Activated T-helper 1 cell treated with anti-CD3 and anti-CD28 coated beads, Interleukin-12 subunit alpha, Interleukin-12 subunit beta, Interleukin-2, Interleukin-4 antibody, amounts not matched to agents 30 ng/mL and 10 ng/mL and 1 ng/mL, durations not matched to agents 14 hours and 24 hours and 36 hours (primary cell): ENCODE measurements at regions not wholly inside any gene's neighbourhood (a gene's known extent, or its start where the extent isn't known, plus 50 kb on each side); places are given as distances from the start of the nearest gene placed in this dataset.
"Not testable (repeated sequence)": the region's sequence is repeated elsewhere in the genome, so short reads cannot be mapped to it uniquely, and the experiment has no call there.

Experiments used
- DNase-seq: peaks from one replicate; pipeline ENCODE4 v3.0.0; 2021; ENCODE audit warnings: low spot score
- H3K27ac Mint-ChIP-seq: one replicate; pipeline ENCODE4 v1.8.0; 2021; ENCODE audit warnings: mild to moderate bottlenecking, mixed read lengths
- H3K27me3 Mint-ChIP-seq: one replicate; pipeline ENCODE4 v1.8.0; 2022; ENCODE audit warnings: mild to moderate bottlenecking, moderate library complexity, mixed read lengths; ENCODE audit not compliant: insufficient read depth
- H3K36me3 Mint-ChIP-seq: one replicate; pipeline ENCODE4 v1.8.0; 2021; ENCODE audit warnings: low read depth, mixed read lengths
- H3K4me1 Mint-ChIP-seq: one replicate; pipeline ENCODE4 v1.8.0; 2021; ENCODE audit warnings: low read depth, mixed read lengths
- H3K4me3 Mint-ChIP-seq: one replicate; pipeline ENCODE4 v1.8.0; 2021; ENCODE audit warnings: mild to moderate bottlenecking, moderate library complexity, mixed read lengths
- H3K9me3 Mint-ChIP-seq: one replicate; pipeline ENCODE4 v1.8.0; 2021; ENCODE audit warnings: mixed read lengths
- intact Hi-C: fragments of 100-400 bp; cut with micrococcal nuclease; formaldehyde crosslinking; loops from one replicate; pipeline ENCODE4 v1.15.1; 2024

DNA sequence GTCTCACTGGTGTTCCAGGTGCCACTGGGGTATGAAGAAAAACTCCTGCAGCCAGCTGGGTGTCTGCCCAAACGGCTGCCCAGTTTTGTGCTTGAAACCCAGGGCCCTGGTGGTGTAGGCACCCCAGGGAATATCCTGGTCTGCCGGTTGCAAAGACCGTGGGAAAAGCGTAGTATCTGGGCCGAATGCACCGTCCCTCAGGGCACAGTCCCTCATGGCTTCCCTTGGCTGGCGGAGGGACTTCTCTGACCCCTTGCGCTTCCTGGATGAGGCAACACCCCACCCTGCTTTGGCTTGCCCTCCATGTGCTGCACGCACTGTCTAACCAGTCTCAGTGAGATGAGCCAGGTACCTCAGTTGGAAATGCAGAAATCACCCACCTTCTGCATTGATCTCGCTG is 587.1 kb upstream of the ZFP42 start:
- H3K4me3 Mint-ChIP-seq, H3K36me3 Mint-ChIP-seq, H3K27me3 Mint-ChIP-seq, H3K4me1 Mint-ChIP-seq, intact Hi-C loops, DNase-seq, H3K27ac Mint-ChIP-seq: not testable (repeated sequence)
- peaks cover 34% of the 10 kb centered on the region for H3K9me3 Mint-ChIP-seq

DNA sequence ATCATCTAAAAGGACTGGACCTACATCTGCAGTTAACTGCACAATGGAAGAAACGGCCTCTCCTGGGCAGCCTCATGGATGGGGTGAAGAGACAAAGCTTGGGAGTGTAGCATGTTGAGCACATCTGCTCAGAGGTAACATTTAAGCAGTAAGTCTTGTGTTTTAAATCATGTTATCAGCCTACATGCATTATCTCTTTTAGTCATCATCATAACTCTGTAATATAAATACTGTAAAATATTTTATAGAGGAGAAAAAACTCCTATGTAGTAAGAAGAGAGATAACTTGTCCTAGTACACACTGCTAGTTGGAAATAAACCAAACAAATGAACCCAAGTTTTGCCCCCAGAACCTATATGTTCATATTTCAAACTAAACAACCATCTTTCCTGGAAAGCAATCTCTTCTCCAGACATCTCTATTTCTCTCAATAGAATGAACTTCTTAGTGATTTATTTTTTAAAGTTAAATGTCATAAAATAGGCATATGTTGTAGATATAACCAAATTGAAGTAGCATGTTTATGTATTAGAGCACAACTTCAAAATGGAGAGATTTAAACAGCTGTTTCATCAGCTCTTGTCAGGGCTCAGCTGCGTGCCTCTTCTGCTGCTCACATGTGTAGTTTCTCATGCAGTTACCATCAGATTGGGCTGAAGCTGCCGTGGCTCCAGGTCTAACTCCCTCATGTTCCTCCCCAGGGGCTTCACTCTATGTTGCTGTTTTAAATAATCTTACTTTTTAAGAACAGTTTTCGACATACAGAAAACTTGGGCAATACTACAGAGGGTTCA is 581.8 kb upstream of the ZFP42 start:
- Mint-ChIP-seq H3K4me1 (no peaks in the 10 kb centered on the region), H3K36me3 (no peaks in the 10 kb centered on the region), H3K27ac (no peak overlapping the region), H3K9me3 (peaks cover 8% of the 10 kb centered on the region), H3K27me3 (no peaks in the 10 kb centered on the region), H3K4me3 (no peak overlapping the region)
- intact Hi-C loops, result no loop called here
- DNase-seq, result no peak

DNA sequence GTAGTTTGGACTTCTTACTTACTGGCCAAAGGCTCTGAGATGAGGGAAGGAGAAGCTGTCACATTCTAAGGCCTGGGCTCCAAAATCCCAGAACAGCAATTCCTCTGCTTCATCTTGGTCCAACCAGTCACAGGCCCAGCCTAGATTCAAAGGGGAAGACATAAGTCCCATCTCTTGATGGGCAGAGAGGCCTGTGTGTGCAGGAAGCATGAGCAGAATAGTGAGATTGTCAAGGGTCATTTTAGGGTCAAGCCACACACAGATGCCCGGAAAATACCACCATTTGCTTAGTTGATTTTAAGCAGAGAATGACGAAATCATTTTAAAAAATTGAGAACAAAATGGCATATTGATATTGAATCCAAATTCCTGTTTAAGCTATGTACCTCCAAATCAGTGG is 580.9 kb upstream of the ZFP42 start:
- Mint-ChIP-seq H3K4me3 (no peak overlapping the region), H3K9me3 (peaks cover 15% of the 10 kb centered on the region), H3K36me3 (no peaks in the 10 kb centered on the region), H3K4me1 (no peaks in the 10 kb centered on the region), H3K27me3 (no peaks in the 10 kb centered on the region), H3K27ac (no peak overlapping the region)
- DNase-seq, result no peak
- intact Hi-C loops, result no loop called here

DNA sequence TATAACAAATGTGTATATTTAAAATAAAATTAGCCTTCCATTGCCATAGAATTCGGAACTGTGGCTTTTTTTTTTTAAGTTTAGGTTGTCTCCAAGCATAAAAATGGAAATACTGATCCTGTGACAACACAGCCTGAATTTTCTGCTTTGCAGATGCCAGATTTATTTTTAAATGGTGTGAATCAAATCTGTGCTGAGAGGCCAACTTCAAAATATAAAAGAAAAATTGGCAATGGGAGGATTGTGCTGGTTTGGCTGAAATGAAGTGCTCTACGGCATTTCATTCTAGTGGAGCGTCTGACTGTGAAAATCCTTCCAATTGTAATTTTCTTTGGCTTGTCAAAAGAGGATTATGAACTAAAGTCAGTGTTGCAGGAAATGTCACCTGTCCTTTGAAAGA is 580.3 kb upstream of the ZFP42 start:
- Mint-ChIP-seq H3K27me3 (no peaks in the 10 kb centered on the region), H3K4me3 (no peak overlapping the region), H3K4me1 (no peaks in the 10 kb centered on the region), H3K9me3 (peaks cover 16% of the 10 kb centered on the region), H3K36me3 (no peaks in the 10 kb centered on the region), H3K27ac (no peak overlapping the region)
- DNase-seq, result no peak
- intact Hi-C loops, result no loop called here

DNA sequence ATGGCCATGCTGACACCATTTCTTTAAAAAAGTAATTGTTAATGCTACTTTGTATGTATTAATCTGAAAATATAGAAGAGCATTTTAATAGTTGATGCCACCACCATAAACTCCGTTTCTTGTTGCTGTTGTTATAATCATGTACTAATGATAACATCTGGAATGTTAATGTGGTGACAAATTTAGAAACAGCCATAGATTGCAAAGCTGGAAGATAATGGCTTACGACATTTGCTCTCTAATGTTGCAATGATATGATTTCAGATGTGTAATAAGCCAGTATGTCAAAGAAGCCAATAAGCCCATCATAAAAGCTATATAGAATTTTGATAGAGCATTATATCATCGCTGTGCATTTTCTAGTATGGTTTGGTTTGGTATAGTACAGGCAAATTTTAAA is 579.4 kb upstream of the ZFP42 start:
- Mint-ChIP-seq H3K9me3 (peaks cover 16% of the 10 kb centered on the region), H3K4me3 (no peak overlapping the region), H3K27ac (no peak overlapping the region), H3K36me3 (no peaks in the 10 kb centered on the region), H3K27me3 (no peaks in the 10 kb centered on the region), H3K4me1 (no peaks in the 10 kb centered on the region)
- intact Hi-C loops, result no loop called here
- no peak for DNase-seq

DNA sequence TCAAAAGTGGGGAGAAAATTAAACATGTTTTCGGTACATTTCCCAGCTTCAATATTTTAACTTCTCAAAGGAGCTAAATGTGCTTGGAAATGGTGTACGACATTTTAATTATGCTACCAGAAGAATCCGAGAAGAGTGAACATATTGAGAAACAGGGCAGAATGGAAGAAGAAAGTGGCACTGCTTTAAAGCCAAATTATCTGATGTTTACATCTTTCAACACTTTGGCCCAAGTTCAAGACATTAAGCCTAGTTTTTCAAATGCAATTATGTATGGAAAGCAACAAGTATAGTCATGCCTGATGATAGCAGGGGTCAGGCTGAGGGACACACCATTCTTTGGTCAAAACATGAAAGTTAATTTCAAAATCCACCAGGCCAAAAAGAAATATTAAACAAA is 577.9 kb upstream of the ZFP42 start:
- Mint-ChIP-seq H3K4me1 (no peaks in the 10 kb centered on the region), H3K36me3 (no peaks in the 10 kb centered on the region), H3K27ac (no peak overlapping the region), H3K9me3 (peaks cover 23% of the 10 kb centered on the region), H3K27me3 (no peaks in the 10 kb centered on the region), H3K4me3 (no peak overlapping the region)
- intact Hi-C loops, result no loop called here
- no peak for DNase-seq

DNA sequence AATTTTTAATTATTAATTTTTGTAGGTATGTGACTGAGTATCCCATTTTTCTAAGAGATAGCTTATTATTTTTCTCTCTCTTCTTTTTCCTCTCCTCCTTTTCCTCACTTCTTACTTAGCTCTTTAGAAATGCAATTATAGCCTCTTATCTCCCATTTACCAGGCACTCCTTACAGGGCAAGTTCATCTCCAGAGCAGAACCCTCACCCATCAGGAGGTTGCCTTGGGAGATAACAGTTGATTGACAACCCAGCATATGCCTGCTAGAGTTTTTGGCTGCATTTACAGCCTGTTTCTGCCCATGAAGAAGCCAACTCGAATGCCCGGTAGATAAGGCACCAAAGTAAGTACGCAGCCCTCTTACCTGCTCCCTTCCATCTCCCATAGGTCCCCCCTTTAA is 572.9 kb upstream of the ZFP42 start:
- Mint-ChIP-seq H3K27me3 (no peaks in the 10 kb centered on the region), H3K9me3 (peaks cover 29% of the 10 kb centered on the region), H3K4me3 (no peak overlapping the region)

DNA sequence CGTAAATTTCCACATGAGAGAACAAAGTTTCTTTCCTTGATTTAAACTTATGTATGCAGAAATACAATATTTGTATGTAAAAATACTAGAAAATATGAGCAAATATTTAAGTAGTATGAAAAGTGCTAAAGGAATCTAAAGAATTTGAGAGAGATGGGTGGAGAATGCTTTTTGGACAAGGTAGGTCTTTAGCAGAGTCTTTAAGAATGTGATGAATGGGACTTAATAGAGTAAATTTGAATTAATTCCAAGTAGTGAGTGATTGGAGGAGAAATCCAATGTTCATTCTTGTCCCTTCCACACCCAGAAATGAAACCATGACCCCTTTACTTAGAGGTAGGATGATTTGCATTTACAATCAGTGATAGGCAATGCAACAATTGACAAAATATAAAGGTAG is 570.9 kb upstream of the ZFP42 start:
- no peaks in the 10 kb centered on the region for H3K27me3 Mint-ChIP-seq
- no peaks in the 10 kb centered on the region for H3K4me1 Mint-ChIP-seq
- H3K9me3 Mint-ChIP-seq, result peaks cover 17% of the 10 kb centered on the region
- no peak overlapping the region for H3K27ac Mint-ChIP-seq
- H3K4me3 Mint-ChIP-seq, result no peak overlapping the region
- no peaks in the 10 kb centered on the region for H3K36me3 Mint-ChIP-seq
- DNase-seq, result no peak
- intact Hi-C loops, result no loop called here

More for the DNA sequence above, 572.9 kb upstream of the ZFP42 start:
- H3K4me1 Mint-ChIP-seq, result no peaks in the 10 kb centered on the region
- no peaks in the 10 kb centered on the region for H3K36me3 Mint-ChIP-seq
- no peak overlapping the region for H3K27ac Mint-ChIP-seq
- intact Hi-C loops, result no loop called here
- no peak for DNase-seq

DNA sequence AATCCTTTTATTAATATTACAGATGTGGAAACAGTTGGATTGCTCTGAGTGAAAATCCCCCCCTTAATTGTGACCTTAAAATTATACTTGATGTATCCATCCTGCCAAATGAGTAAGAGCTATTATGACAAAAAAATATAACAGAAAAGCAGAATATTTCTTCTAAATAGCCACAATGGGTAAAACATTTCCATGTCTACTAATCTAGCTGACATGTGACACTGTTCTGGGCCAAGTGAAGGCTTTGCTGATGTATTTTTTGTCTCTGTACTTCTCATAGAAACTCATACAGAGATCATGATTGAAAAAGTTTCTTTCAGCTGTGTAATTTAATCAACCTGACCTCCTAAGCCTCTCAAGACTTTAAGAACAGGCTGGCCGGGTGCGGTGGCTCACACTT is 569.1 kb upstream of the ZFP42 start:
- Mint-ChIP-seq H3K4me1 (no peaks in the 10 kb centered on the region), H3K27me3 (no peaks in the 10 kb centered on the region), H3K36me3 (no peaks in the 10 kb centered on the region), H3K4me3 (no peak overlapping the region), H3K27ac (no peak overlapping the region), H3K9me3 (peaks cover 15% of the 10 kb centered on the region)
- DNase-seq, result no peak
- intact Hi-C loops, result no loop called here

DNA sequence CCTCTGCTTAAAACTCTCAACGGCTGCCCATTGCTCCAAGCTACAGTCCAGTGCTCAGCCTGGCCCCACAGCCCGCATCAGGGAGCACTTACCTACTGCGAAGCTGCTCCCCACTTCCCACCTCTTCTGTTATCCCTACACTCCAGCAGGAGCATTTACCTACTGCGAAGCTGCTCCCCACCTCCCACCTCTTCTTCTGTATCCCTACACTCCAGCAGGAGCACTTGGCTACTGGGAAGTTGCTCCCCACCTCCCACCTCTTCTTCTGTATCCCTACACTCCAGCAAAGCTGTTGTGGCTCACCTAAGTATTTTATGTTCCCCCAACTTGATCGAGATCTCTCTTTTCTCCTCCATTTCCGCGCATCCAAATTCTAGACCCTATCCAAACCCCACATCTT is 563.3 kb upstream of the ZFP42 start:
- Mint-ChIP-seq H3K9me3 (peaks cover 8% of the 10 kb centered on the region), H3K4me3 (no peak overlapping the region), H3K36me3 (no peaks in the 10 kb centered on the region), H3K4me1 (no peaks in the 10 kb centered on the region), H3K27me3 (no peaks in the 10 kb centered on the region), H3K27ac (no peak overlapping the region)
- no peak for DNase-seq
- intact Hi-C loops, result no loop called here

DNA sequence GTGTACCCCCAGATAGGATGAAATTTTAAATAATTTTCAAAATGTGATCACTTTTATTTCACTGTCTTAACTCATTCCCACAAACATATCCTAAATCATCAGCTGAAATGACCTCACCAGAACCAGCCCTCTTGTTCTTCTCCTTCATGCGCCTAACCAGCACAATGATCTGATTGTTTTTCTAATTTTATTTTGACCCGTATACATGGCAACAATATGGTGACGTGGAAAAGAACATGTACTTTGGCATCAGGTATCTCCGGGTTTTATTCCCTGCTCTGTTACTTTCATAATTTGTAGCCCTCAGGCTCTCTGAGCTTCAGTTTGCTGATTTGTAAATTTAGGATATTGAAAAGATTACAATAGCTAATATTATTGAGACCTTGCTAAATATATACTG is 562.4 kb upstream of the ZFP42 start:
- Mint-ChIP-seq H3K9me3 (peaks cover 12% of the 10 kb centered on the region), H3K27ac (no peak overlapping the region), H3K27me3 (no peaks in the 10 kb centered on the region), H3K36me3 (no peaks in the 10 kb centered on the region), H3K4me1 (no peaks in the 10 kb centered on the region), H3K4me3 (no peak overlapping the region)
- intact Hi-C loops, result no loop called here
- DNase-seq, result no peak

DNA sequence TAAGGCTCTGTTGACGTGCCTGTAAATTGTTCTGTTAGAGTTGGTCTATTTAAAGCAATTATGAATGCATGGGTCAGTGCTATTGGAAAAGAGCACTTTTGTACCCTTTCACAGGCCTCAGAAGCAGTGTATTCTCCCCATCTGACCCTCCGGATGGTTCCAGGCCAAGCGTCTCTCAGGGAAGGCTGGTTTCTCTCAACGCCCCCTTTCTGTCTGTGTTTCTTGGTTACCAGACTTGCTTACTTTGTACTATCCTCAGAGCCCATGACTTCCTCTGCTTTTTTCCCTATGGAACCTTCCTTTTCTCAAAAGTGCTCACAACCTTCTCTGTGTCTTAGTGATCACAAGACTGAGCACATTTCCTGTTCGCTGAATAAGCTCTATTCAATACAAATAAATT is 559.3 kb upstream of the ZFP42 start:
- DNase-seq, result no peak
- no peak overlapping the region for H3K27ac Mint-ChIP-seq
- no peak overlapping the region for H3K4me3 Mint-ChIP-seq
- intact Hi-C loops, result no loop called here
- peaks cover 12% of the 10 kb centered on the region for H3K9me3 Mint-ChIP-seq
- no peaks in the 10 kb centered on the region for H3K36me3 Mint-ChIP-seq
- no peaks in the 10 kb centered on the region for H3K4me1 Mint-ChIP-seq
- H3K27me3 Mint-ChIP-seq, result no peaks in the 10 kb centered on the region

DNA sequence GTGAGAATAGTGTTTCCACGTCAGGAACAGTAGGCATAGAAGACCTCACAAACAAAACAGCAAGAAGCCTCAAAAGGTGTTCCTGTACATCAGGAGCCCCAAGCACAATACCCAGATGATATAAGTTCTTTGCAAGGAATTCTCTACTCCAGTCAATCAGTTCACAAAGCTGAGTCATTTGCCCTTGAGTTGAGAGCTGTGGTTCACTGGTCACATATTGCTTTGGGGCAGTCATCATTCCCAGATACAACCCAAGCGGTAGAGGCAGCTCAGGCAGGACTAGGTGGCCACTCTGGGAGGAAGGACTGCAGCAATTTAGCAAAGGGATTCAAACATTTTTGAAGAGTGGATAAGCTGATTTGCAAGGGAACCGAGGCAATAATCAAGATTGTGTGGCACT is 551.5 kb upstream of the ZFP42 start:
- H3K9me3 Mint-ChIP-seq, result peaks cover 4% of the 10 kb centered on the region
- H3K4me1 Mint-ChIP-seq, result no peaks in the 10 kb centered on the region
- intact Hi-C loops, result no loop called here
- no peak overlapping the region for H3K4me3 Mint-ChIP-seq
- H3K36me3 Mint-ChIP-seq, result no peaks in the 10 kb centered on the region
- no peak overlapping the region for H3K27ac Mint-ChIP-seq
- H3K27me3 Mint-ChIP-seq, result no peaks in the 10 kb centered on the region
- no peak for DNase-seq

DNA sequence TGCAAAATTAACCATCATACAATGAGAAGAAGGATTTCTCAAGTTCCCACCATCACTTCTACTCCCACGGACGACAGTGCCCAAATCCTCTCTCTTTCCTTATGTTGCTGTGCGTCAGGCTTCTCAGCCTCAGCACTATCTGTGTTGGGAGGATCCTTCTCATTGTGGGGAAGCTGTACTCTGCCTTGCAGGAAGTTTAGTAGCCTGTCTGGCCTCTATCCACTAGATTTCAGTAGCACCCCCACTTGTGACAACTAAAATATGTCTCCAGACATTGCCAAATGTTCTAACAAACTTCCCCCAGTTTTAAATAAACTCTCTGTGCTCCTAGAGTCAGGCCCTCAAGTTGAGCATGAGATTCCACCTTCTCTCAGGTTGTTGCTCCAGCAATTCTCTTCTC is 545.9 kb upstream of the ZFP42 start:
- no peaks in the 10 kb centered on the region for H3K27me3 Mint-ChIP-seq

More for the DNA sequence above, 545.9 kb upstream of the ZFP42 start:
- DNase-seq, result no peak
- intact Hi-C loops, result no loop called here
- Mint-ChIP-seq H3K4me1 (no peaks in the 10 kb centered on the region), H3K4me3 (no peak overlapping the region), H3K36me3 (no peaks in the 10 kb centered on the region), H3K9me3 (peaks cover 4% of the 10 kb centered on the region), H3K27ac (no peak overlapping the region)
